ENCODE measurements at regions not wholly inside any gene's neighbourhood (a gene's known extent, or its start where the extent isn't known, plus 50 kb on each side); places are given as distances from the start of the nearest gene placed in this dataset.
"Not testable (repeated sequence)": the region's sequence is repeated elsewhere in the genome, so short reads cannot be mapped to it uniquely, and the experiment has no call there.

GRCh38 chr12:59345406-59345805, 250.4 kb upstream of the SLC16A7 start:
- in situ Hi-C loops (cut with MboI; ENCODE audit: low sequenced_read_pairs, unreplicated experiment): no loop called here
- TF ChIP-seq CTCF (IDR thresholded peaks at IDR 0.05; ENCODE audit: borderline replicate concordance, control extremely low read depth, extremely low read depth, insufficient read depth, missing control alignments): no peak
- DNase-seq (ENCODE audit: low spot score): no peak

- in situ Hi-C loops (cut with MboI; ENCODE audit: low sequenced_read_pairs, unreplicated experiment): no loop called here
- DNase-seq (ENCODE audit: low spot score): no peak
- TF ChIP-seq CTCF (IDR thresholded peaks at IDR 0.05; ENCODE audit: borderline replicate concordance, control extremely low read depth, extremely low read depth, insufficient read depth, missing control alignments): no peak
These were observed 251.6 kb upstream of the SLC16A7 start for GRCh38 chr12:59344224-59344623.

GRCh38 chr12:59329462-59329861, 266.4 kb upstream of the SLC16A7 start:
- no peak for DNase-seq (ENCODE audit: low spot score)
- in situ Hi-C loops (cut with MboI; ENCODE audit: low sequenced_read_pairs, unreplicated experiment): no loop called here
- TF ChIP-seq CTCF (IDR thresholded peaks at IDR 0.05; ENCODE audit: borderline replicate concordance, control extremely low read depth, extremely low read depth, insufficient read depth, missing control alignments): no peak

- in situ Hi-C loops (cut with MboI; ENCODE audit: low sequenced_read_pairs, unreplicated experiment); DNase-seq (ENCODE audit: low spot score): not testable (repeated sequence)
These were observed 267.3 kb upstream of the SLC16A7 start for GRCh38 chr12:59328395-59329075.

DNA sequence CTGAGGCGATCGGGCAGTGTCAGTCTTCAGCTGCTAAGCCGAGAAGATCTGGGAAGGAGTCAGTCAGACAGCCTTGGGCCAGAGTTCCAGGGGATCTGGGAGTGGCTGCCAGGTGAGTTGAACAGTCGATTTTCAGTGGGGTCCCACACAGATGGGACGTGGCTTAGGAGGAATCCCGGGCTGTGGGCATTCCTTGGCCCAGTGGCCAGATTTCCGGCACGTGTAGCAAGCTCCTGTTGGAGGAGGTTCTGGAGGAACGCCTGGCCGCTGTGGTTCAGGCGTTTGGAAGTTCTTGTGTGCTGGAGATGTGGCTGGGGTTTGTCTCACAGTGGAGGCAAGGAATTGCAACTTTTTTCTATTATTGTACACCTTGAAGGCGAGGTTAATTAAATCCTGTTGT, 269.4 kb upstream of the SLC16A7 start:
- DNase-seq (ENCODE audit: low spot score); in situ Hi-C loops (cut with MboI; ENCODE audit: low sequenced_read_pairs, unreplicated experiment): not testable (repeated sequence)

DNA sequence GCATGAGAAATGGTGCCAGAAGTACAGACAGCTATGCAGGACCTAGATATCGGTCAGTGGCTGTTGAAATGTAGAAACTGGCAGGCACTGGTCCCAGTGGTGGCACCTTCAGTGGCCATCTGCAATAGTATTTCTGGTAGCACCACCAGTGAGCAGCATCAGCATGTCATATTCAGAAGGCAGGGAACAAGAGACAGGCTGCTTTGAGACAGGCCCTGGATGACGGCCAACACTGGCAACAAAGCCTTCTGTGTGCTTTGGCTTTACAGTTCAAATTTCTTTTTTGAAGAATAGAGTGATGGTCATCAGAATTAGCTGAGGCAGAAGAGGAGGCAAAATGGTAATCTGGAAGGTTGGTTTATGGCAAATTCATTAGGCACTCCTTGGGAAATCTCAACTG, 273.4 kb upstream of the SLC16A7 start:
- in situ Hi-C loops (cut with MboI; ENCODE audit: low sequenced_read_pairs, unreplicated experiment): no loop called here
- DNase-seq (ENCODE audit: low spot score): no peak
- TF ChIP-seq CTCF (IDR thresholded peaks at IDR 0.05; ENCODE audit: borderline replicate concordance, control extremely low read depth, extremely low read depth, insufficient read depth, missing control alignments): no peak

DNA sequence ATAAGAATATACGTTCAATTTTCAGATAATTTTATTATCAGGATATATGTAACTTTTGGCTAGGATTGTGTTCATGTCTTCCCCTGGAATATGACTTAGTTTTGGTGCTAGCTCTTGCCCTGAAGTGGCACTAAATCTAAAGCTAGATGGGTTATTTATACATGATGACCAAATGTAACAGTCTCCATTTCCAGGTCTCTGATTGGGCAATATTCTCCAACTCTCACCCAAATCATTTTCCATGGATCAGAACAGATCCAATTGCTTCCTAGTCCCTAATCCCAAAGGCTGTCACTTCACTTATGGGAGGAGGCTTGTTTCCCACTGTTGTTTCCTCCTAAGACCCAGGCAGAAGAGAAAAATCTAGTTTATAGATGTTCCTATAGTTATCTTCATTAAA, 274.6 kb upstream of the SLC16A7 start:
- no peak for TF ChIP-seq CTCF (IDR thresholded peaks at IDR 0.05; ENCODE audit: borderline replicate concordance, control extremely low read depth, extremely low read depth, insufficient read depth, missing control alignments)
- no peak for DNase-seq (ENCODE audit: low spot score)
- in situ Hi-C loops (cut with MboI; ENCODE audit: low sequenced_read_pairs, unreplicated experiment): no loop called here

GRCh38 chr12:59320112-59320511, 275.7 kb upstream of the SLC16A7 start:
- no peak for TF ChIP-seq CTCF (IDR thresholded peaks at IDR 0.05; ENCODE audit: borderline replicate concordance, control extremely low read depth, extremely low read depth, insufficient read depth, missing control alignments)
- DNase-seq (ENCODE audit: low spot score): no peak
- in situ Hi-C loops (cut with MboI; ENCODE audit: low sequenced_read_pairs, unreplicated experiment): no loop called here
